ELR (cell line): ENCODE measurements at regions not wholly inside any gene's neighbourhood (a gene's known extent, or its start where the extent isn't known, plus 50 kb on each side); places are given as distances from the start of the nearest gene placed in this dataset.

Source experiments
- DNase-seq: peaks from one replicate; pipeline ENCODE4 v3.0.0-alpha.2; 2015; ENCODE audit warnings: low read depth

DNA sequence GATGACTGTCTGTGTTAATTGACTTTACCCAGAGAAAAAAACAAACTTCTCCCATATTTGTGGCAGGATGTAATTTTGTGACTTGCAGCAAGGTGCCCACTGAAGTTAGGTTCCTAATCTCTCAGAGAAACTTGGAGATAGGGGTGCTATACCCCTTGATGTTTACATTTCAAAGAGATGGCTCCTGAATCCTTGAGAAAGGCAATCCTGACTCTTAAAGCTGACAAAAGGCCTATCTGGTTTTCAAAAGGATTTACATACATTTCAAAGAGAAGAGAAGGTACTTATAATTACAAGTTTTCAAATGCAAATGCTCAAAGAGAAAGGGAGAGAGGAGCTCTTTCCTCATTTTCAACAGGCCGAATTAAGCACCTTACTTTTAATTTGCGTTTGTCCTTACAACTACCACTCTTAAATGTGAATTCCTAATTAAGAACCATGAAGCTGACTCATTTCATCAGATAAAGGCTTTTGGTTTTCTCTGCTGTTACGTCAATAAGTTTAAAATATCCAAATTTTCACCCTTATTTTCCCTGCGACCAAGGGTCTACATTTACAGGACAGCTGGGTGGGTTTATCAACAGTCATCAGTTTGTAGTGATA lies 711.8 kb upstream of the MAP3K7 start:
- DNase-seq = no peak

DNA sequence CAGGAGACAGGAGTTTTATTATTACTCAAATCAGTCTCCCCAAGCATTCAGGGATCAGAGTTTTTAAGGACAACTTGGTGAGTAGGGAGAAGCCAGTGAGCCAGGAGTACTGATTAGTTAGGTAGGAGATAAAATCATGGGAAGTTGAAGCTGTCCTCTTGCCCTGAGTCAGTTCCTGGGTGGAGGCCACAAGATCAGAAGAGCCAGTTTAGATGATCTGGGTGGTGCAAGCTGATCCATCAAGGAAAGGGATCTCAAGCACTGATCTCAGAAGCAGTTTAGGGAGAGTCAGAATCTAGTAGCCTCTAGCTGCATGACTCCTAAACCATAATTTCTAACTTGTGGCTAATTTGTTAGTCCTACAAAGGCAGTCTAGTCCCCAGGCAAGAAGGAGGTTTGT lies 706.5 kb upstream of the MAP3K7 start:
- DNase-seq = no peak

- no peak for DNase-seq
These were observed 704.2 kb upstream of the MAP3K7 start for GRCh38 chr6:91291071-91291470.

GRCh38 chr6:91288741-91289140 lies 701.9 kb upstream of the MAP3K7 start:
- no peak for DNase-seq

DNA sequence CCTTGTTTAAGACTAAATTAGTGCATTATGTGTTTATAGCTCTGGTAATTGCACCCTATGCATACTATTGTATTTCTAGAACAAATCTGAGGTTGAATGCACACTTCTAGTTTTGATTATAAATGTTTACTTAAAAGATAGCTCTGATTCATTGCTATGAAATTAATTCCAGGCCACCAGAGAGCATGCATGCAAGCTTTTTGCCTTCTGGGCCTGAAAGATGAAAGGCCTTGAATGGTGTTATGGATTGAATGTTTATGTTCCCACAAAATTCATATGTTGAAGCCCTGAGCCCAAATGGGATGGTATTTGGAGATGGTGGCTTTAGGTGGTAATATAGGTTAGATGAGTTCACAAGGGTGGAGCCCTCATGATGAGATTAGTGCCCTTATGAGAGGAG lies 695.0 kb upstream of the MAP3K7 start:
- DNase-seq = no peak

DNA sequence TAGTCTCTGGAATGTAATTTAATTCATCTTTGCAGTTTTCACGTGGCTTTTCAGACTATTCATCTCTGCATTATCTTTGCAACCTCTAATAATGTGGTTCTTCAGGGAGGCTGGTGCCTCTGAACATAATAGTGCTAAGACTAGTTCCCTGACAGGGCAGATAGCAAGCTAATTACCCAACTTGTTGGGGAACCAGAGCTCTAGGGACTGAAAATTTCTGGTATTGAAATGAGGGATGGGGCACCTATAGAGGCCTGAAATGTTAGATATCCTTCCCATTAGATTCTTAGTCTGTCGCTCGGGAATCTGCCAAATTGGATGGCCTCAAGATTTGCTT lies 693.6 kb upstream of the MAP3K7 start:
- no peak for DNase-seq

DNA sequence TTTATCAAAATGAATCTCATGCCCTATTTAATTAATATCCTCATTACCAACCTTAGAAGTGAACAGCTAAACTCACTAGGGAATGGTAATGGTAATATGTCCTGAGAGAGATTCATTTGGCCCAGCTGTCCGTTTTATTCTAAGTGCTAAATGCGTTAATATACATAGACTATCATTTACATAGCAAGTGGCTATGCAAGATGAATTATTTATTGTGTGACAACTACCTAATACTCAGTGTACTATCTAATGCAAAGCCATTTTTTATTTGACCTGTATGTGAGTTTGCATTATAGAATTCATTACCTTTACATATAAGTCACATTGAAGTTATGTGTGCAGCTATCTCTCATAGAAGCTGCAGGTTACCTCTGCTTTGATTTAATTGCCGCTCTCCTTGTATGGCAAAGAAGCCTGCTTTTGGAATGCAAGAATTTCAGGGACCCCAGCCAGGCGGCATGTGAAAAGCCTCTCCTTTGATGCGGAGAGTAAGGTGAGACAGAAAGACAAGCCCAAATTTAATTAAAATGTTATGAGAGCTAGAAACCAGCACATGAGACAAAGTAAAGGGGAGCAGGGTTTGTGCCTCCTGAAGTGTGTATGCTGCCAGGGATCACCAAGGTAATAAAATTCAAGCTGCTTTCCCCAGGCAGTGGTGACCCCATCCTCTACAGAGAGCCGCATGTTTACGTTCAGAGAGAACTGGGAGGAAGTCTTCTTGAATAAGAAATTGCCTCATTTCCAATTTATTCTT lies 693.0 kb upstream of the MAP3K7 start:
- DNase-seq = no peak

- no peak for DNase-seq
These were observed 691.5 kb upstream of the MAP3K7 start for GRCh38 chr6:91278416-91278815.

- peak; percentile 2 for DNase-seq
These were observed 689.4 kb upstream of the MAP3K7 start for GRCh38 chr6:91276315-91276714.

GRCh38 chr6:91273729-91274128 lies 686.9 kb upstream of the MAP3K7 start:
- no peak for DNase-seq

DNA sequence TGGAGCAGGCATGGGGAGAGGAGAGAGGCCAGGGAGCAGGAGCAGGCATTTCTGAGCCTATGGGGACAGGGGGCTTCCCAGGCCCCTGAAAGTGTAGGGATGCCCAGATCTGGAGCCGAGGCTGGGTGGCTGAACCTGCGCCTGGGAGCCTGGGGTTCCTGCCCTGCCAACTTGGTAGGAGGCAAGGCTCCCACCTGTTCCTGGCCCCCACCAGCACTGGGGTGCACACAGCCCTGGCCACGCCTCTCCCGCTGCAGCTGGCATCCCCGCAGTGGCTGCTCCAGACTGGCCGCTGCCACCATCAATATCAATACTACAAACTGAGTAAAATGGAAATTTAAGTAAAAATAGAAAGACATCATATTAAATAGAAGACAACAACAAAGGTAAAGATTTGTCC lies 684.9 kb upstream of the MAP3K7 start:
- no peak for DNase-seq

- no peak for DNase-seq
These were observed 682.1 kb upstream of the MAP3K7 start for GRCh38 chr6:91268941-91269340.

GRCh38 chr6:91267246-91267645 lies 680.4 kb upstream of the MAP3K7 start:
- no peak for DNase-seq

DNA sequence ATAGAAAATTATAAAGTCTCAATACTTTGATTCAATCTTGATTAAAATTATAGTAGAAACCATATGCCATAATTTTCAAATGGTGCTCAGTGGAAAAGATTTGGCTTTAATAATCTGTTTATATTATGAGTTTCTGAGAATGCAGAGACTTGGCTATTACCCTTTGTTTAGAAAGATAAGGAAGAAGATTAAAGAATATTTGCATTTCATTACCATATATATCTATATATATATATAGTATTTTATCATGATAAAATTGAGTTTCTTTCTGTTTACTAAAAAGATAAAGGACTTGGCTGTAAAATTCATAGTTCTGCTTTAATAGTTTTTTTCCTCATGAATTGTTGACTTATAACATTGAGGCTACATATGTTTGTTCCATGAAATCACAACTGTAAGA lies 679.3 kb upstream of the MAP3K7 start:
- no peak for DNase-seq

- no peak for DNase-seq
These were observed 656.6 kb upstream of the MAP3K7 start for GRCh38 chr6:91243436-91243835.

DNA sequence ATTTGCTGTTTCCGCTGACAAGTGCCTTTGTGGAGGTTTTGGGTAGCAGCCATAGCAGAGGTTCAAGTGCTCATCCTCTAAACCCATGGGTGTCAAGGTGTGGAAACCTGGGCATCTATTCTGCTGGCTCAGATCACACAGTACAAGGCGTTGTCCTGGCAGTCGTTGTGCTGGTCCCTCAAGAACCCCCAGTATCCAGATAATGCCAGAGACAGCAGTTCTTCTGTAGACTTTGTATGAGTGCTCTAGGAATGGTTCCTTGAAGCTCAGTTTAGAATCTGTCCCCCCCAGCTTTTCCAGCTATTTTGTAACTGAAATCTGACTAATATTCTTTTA lies 655.7 kb upstream of the MAP3K7 start:
- DNase-seq = no peak

GRCh38 chr6:91241946-91242613 lies 655.2 kb upstream of the MAP3K7 start:
- no peak for DNase-seq

DNA sequence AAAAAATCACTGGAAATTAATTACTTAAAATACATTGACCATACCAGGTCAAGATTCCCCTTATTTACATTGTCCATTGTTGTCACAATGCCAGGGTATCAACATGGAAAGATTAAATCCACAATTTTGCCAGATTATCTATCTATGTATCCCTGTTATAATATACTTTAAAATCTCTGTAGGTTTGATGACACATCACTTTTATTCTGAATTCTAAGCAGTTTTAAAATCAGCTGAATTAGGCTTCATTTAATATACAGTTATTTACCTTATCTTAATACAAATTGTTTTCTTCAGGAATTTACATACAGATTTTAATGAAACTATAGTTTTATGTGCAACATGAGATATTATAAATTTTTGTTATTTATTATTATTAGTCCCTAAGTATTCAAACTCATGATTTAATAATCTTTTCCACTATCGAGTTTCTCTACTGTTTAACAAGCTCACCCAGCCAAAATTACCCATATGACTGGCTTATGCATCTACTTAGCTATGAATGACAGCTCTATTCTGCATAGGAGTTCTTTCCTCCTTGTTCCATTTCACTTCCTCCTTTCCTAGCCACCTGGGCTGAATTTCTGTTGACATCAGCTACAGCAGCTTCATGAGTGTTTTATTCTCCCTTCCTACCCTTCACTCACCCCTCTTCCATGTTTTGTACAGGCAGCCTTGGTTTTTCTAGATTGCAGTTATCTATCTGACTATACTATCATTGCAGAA lies 654.2 kb upstream of the MAP3K7 start:
- no peak for DNase-seq

- DNase-seq = no peak
These were observed 634.3 kb upstream of the MAP3K7 start for GRCh38 chr6:91221072-91221720.

GRCh38 chr6:91213229-91213901 lies 626.5 kb upstream of the MAP3K7 start:
- DNase-seq = no peak

- no peak for DNase-seq
These were observed 611.9 kb upstream of the MAP3K7 start for GRCh38 chr6:91198588-91199255.
